IPS-NIHi7 (cell line): ENCODE measurements at regions not wholly inside any gene's neighbourhood (a gene's known extent, or its start where the extent isn't known, plus 50 kb on each side); places are given as distances from the start of the nearest gene placed in this dataset.
"Not testable (repeated sequence)": the region's sequence is repeated elsewhere in the genome, so short reads cannot be mapped to it uniquely, and the experiment has no call there.

Experiments used
- DNase-seq: peaks from one replicate; pipeline ENCODE4 v3.0.0; 2012; ENCODE audit warnings: mixed read lengths; ENCODE audit errors: extremely low spot score

GRCh38 chr14:99029145-99029915, 242.7 kb downstream of the BCL11B start:
- no peak for DNase-seq

- no peak for DNase-seq
Observed at GRCh38 chr14:99029916-99030305, 242.1 kb downstream of the BCL11B start.

GRCh38 chr14:99030454-99030853, 241.5 kb downstream of the BCL11B start:
- no peak for DNase-seq

- no peak for DNase-seq
Observed at GRCh38 chr14:99032759-99033158, 239.2 kb downstream of the BCL11B start.

- no peak for DNase-seq
Observed at GRCh38 chr14:99033951-99034350, 238.0 kb downstream of the BCL11B start.

- peak; percentile 62 for DNase-seq
Observed at GRCh38 chr14:99034711-99035171, 237.3 kb downstream of the BCL11B start.

- DNase-seq = no peak
Observed at GRCh38 chr14:99035268-99035667, 236.7 kb downstream of the BCL11B start.

GRCh38 chr14:99035712-99036610, 236.0 kb downstream of the BCL11B start:
- peak; percentile 91 for DNase-seq

- DNase-seq = no peak
Observed at GRCh38 chr14:99036611-99037293, 235.2 kb downstream of the BCL11B start.

- not testable (repeated sequence) for DNase-seq
Observed at GRCh38 chr14:99037326-99037725, 234.7 kb downstream of the BCL11B start.

- no peak for DNase-seq
Observed at GRCh38 chr14:99037777-99038430, 234.1 kb downstream of the BCL11B start.

- DNase-seq = no peak
Observed at GRCh38 chr14:99038431-99038820, 233.6 kb downstream of the BCL11B start.

GRCh38 chr14:99039331-99040041, 232.5 kb downstream of the BCL11B start:
- DNase-seq = no peak

GRCh38 chr14:99040052-99040451, 231.9 kb downstream of the BCL11B start:
- DNase-seq = no peak

- DNase-seq = no peak
Observed at GRCh38 chr14:99040711-99041110, 231.3 kb downstream of the BCL11B start.

GRCh38 chr14:99041141-99041819, 230.7 kb downstream of the BCL11B start:
- DNase-seq = no peak

GRCh38 chr14:99041820-99042174, 230.2 kb downstream of the BCL11B start:
- DNase-seq = no peak

- no peak for DNase-seq
Observed at GRCh38 chr14:99042381-99043266, 229.4 kb downstream of the BCL11B start.

- DNase-seq = no peak
Observed at GRCh38 chr14:99043267-99043615, 228.8 kb downstream of the BCL11B start.

GRCh38 chr14:99043756-99044155, 228.2 kb downstream of the BCL11B start:
- no peak for DNase-seq
